ENCODE measurements at regions not wholly inside any gene's neighbourhood (a gene's known extent, or its start where the extent isn't known, plus 50 kb on each side); places are given as distances from the start of the nearest gene placed in this dataset.
A peak's percentile ranks its signal among the peaks of the same experiment; 100 is the strongest.

- TF ChIP-seq RNF219 (CRISPR knock-in tag; IDR thresholded peaks at IDR 0.05) (no peak), NR2C2 (CRISPR knock-in tag; IDR thresholded peaks at IDR 0.05; ENCODE audit: borderline replicate concordance) (peak; percentile 88), ATF3 (CRISPR knock-in tag; IDR thresholded peaks at IDR 0.05) (peak; percentile 26; the same call in 1 of the 2 replicates), ZNF12 (CRISPR knock-in tag; IDR thresholded peaks at IDR 0.05) (peak; percentile 62; the same call in 1 of the 2 replicates), ZGPAT (CRISPR knock-in tag; IDR thresholded peaks at IDR 0.05) (peak; percentile 93), TBL1XR1 (IDR thresholded peaks at IDR 0.05; ENCODE audit: borderline replicate concordance, low read length, partially characterized antibody) (peak; percentile 70), SMAD1 (CRISPR knock-in tag; IDR thresholded peaks at IDR 0.05; ENCODE audit: borderline replicate concordance, low read depth) (0 out of 2 replicates have a peak, but pooled peaks have one; percentile 8), SP4 (CRISPR knock-in tag; IDR thresholded peaks at IDR 0.05) (peak; percentile 46; the same call in 1 of the 2 replicates), KLF12 (CRISPR knock-in tag; IDR thresholded peaks at IDR 0.05; ENCODE audit: borderline replicate concordance) (no peak), ATF2 (CRISPR knock-in tag; IDR thresholded peaks at IDR 0.05) (peak; percentile 79; the same call in 1 of the 2 replicates), GATAD2A (CRISPR knock-in tag; IDR thresholded peaks at IDR 0.05) (peak; percentile 96), HMG20A (CRISPR knock-in tag; IDR thresholded peaks at IDR 0.05; ENCODE audit: borderline replicate concordance) (peak; percentile 64), ZNF414 (CRISPR knock-in tag; IDR thresholded peaks at IDR 0.05) (no peak), ZNF605 (CRISPR knock-in tag; IDR thresholded peaks at IDR 0.05) (peak; percentile 78; the same call in 1 of the 2 replicates), HMGXB4 (CRISPR knock-in tag; IDR thresholded peaks at IDR 0.05; ENCODE audit: borderline replicate concordance in 1 of 2, low read depth in 1 of 2) (peak; percentile 52 to 63; a peak in 2 of 4 replicates)
- TF ChIP-seq, protein P1, sequence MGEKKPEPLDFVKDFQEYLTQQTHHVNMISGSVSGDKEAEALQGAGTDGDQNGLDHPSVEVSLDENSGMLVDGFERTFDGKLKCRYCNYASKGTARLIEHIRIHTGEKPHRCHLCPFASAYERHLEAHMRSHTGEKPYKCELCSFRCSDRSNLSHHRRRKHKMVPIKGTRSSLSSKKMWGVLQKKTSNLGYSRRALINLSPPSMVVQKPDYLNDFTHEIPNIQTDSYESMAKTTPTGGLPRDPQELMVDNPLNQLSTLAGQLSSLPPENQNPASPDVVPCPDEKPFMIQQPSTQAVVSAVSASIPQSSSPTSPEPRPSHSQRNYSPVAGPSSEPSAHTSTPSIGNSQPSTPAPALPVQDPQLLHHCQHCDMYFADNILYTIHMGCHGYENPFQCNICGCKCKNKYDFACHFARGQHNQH (CRISPR knock-in tag; IDR thresholded peaks at IDR 0.05), result peak; percentile 71
- TF ChIP-seq, protein P2, sequence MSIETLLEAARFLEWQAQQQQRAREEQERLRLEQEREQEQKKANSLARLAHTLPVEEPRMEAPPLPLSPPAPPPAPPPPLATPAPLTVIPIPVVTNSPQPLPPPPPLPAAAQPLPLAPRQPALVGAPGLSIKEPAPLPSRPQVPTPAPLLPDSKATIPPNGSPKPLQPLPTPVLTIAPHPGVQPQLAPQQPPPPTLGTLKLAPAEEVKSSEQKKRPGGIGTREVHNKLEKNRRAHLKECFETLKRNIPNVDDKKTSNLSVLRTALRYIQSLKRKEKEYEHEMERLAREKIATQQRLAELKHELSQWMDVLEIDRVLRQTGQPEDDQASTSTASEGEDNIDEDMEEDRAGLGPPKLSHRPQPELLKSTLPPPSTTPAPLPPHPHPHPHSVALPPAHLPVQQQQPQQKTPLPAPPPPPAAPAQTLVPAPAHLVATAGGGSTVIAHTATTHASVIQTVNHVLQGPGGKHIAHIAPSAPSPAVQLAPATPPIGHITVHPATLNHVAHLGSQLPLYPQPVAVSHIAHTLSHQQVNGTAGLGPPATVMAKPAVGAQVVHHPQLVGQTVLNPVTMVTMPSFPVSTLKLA (IDR thresholded peaks at IDR 0.05), result peak; percentile 29; the same call in 1 of the 2 replicates
Observed at GRCh38 chr17:77354670-77355455, 214.1 kb downstream of the SEC14L1 start (continued).

All from HepG2 (cell line).